OCI-M1 (cell line): ENCODE measurements at regions not wholly inside any gene's neighbourhood (a gene's known extent, or its start where the extent isn't known, plus 50 kb on each side); places are given as distances from the start of the nearest gene placed in this dataset.
A peak's percentile ranks its signal among the peaks of the same experiment; 100 is the strongest.
"Not testable (repeated sequence)": the region's sequence is repeated elsewhere in the genome, so short reads cannot be mapped to it uniquely, and the experiment has no call there.

Experiments used
- DNase-seq: peaks from one replicate; lab custom pipeline; 2025; lab: John Stamatoyannopoulos, UW

DNA sequence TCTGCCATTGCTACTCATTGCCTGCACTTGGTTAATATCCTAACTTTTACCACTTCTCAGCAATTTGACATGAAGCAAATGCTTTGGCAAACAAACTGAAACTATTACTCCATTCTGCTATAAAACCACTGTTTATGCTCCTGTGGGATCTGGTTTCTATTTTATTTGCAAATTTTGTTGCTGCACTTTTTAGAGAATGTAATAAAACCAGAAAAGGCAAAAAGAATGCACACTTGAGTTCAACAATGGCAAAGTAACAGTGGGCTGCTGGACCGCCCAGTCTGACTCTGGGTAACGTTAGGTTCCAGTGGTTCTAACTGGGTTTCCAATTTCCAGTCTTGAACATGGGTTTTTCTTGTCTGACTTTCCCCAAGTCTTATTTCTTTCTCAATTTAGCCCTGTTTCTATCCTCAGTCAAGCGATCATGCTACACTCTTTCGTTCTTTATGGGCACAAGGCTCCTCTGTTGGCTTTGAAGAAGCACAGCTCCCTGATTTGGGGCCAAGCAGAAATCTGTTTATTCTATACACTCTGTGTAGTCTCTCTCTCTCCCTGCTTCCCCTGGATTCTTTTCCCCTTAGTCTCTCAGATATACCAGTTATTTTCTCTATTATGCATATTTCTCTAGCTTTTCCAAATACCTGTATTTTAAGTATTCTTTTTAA is 129.2 kb upstream of the FAM3C start:
- no peak for DNase-seq

DNA sequence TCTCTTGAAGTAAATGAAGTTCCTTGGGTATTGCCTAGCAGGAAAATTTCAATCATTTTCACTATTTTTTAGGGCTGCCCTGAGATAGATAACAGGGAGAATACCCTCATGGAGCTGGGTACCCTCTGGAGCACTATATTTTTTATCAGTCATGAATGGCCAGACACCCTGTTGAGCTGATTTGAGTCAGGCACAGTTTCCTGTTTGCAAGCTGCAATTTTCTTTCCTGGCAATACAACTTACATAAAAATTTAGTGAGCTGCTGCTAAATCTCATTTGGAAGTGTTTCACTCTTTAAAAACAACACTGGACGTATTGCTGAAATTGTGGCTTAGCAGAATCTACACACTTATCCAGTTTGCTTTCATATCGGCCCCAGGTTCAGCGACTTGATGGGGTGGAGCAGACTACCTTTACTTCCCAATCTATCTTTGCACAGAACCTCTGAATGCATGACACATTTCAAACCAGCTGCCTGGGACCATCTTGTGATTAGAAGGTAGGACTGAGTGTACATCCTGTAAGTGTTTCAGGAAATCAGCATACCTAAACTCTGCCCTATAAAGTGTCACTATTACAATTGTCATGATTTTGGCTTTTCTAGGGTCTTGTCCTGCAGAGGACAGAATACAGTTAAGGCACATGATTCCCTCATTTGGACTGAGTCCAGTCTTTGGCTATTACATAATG is 125.7 kb upstream of the FAM3C start:
- DNase-seq = no peak

DNA sequence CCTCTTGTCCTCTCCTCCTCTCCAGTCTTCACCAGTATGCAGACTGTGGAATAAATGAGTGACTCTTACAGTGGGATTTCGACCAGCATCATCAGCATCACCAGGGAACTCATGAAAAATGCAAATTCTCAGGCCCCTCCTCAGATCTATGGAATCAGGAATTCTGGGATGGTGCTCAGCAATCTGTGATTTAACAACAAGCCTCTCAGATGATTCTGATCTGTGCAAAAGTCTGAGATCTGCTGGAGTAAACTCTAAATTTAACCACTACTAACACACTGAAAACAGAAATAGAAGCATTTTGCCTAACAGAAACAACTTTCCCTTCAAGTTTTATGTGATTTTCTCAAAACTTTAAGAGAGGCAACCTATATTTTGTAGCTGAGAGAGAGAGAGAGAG is 124.8 kb upstream of the FAM3C start:
- no peak for DNase-seq

DNA sequence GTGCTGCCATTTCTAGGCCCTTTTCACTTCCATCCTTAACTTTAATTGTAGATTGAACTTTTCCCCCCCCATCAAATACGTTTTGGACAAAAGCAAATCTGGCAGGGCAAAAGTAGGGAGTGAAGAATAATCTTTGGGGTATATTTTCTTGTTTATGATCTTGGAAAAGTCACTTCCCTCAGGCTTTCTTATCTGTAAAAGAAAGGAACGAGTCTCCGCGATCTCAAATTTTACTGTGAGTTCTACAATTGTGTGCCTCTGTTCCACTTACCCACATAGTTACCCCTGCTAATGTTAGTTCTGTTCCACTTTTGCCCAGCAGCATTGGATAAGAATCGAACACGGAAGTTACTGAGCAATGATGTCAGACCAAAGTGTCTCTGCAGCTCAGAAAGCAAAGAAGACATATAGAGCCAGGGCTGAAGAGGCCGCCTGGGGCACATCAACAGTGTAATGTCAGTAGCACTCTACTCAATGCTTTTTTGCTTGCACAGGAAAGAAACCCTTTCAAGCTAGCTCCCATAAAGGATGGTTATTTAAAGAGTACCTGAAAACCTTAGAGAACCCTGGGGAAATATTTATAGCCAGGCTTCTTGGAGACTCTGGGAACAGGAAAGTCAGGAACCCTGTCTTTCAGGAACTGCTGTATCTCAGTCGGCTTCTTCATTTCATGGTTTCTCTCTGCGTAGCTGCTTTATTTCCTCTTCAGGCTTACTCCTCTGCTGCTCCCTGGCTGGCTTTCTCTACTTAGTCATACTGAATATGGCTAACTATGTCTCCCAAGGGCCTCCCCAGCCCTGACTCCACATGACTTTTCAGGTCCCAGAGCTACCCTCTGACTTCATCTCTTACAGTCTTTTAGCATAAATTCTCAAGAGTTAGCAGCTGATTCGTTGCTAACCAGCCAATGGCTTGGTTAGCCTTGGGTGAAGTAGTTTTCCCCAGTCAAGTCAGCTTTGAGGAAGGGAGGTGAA is 123.7 kb upstream of the FAM3C start:
- DNase-seq = no peak

DNA sequence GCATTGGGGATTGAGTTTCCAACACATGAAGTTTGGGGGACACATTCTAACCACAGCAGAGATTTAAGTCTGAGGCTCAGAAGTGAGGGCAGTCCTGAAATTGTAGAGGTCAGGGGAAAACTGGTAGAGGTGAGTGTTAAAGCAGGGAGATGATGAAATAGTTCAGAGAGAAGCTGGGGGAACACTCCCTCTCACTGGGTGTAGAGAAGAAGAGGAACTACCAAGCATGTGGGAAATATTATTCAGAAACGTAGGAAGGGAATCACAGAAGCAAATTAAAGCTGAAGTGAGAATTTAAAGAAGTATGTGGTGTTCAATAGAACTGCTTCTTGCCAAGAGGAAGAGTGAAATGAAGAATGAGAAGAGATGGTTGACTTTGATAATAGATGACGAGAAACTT is 121.5 kb upstream of the FAM3C start:
- DNase-seq = peak; percentile 43

DNA sequence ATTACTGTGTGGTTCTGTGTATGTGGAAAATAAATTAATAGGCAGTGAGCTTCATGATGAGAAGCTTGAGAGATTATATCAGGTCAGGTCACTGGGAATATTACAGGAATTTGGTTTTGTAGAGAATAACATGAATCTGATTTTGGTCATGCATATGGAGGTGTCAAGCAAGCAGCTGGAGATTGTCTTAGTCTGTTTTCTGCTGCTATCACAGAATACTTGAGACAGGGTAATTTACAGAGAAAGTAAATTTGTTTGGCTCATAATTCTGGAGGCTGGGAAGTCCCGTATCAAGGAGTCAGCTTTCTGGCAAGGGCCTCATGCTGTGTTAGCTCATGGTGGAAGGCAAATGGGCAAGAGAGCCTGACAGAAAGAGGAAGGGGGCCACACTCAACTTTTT is 120.7 kb upstream of the FAM3C start:
- DNase-seq = no peak

DNA sequence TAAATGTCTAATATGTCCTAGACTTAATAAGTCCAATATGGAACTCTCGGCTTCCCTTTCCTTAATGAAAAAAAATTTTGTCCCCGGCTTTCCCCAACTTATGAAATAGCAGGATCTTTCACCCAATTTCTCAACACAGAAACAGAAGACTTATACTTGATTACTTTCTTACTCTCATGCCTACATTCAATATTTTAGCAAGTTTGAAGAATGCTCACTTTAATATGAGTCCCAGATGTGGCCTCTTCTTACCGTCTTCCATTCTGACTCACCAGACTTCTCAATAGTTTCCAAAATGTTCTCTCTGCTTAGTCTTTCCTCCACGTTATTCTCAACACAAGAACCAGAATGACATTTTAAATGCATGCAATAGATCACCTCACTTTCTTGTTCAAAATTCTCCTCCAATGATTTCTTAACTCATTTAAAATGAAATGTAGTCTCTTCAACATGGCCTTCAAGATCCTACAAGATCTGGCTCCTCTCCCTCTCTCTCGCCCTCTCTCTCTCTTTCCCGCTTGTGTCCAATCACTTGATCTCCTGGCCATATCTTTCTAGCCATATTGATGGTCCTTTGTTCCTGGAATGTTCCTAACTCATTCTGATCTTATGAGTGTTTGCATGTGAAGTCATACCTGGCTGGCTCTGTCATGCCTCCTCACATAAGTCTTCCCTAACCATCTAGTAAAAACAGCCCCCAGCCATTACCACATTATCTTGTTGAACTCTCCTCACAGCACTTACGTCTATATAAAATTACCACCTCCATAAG is 119.7 kb upstream of the FAM3C start:
- DNase-seq = no peak

DNA sequence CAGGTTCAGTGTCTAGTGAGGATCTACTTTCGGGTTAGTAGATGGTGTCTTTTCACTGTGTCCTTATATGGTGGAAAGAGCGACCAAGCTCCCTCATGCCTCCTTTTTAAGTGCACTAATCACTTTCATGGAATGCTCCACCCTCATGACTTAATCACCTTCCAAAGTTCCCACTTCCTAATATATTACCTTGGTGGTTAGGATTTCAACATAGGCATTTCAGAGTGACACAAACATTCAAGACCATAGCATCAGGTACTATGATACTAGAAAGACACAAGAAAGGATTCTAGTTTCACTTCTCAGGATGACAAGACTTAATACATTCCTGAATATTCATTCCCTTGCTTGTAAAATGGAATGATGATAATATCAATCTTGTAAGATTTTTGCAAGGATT is 119.1 kb upstream of the FAM3C start:
- no peak for DNase-seq

DNA sequence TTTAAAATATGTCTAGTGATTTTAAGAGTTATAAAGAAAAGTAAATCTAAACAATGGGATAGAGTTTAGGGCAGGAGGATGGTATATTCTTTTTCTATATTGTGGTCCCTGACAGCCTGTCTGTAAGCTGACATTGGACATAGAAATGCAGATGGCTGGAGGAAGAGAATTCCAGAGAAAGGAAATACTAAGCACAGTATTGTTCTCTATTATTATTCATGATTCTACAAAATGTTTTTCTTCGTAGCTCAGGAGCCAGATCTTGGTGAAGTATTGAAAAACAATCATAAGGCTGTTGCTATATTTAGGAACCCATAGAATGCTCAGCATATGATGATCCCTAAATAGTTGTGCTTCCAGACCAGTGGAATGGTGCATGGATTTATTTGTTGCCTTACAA is 117.0 kb upstream of the FAM3C start:
- DNase-seq = no peak

DNA sequence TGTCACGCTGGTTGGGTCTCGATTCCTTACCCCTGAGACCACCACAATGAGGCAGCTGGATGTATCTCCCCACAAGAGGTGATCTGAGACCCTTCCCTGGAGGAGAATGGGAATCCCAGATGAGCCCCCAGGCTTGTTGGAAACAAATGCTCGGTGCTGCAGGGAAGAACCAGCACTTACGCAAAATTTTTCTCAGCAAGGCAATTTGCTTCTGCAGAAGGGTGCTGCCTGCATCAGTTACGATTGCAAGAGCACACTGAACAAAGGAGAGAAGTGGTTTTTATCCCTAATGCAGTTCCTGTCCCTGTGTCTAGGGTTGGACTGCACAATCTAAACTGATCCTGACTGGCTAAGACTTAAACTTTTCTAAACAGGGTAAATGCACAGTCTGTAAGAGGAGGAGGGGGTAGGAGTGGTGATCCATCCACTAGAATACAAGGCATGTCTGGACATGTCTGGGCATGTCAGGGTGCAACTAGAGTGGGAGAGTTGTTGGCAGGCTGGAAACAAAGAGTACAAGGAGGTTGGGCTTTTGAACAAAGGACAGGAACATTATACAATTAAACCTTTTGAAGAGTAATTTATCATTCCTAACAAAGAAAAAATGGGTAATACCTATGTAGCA is 114.9 kb upstream of the FAM3C start:
- DNase-seq = no peak

DNA sequence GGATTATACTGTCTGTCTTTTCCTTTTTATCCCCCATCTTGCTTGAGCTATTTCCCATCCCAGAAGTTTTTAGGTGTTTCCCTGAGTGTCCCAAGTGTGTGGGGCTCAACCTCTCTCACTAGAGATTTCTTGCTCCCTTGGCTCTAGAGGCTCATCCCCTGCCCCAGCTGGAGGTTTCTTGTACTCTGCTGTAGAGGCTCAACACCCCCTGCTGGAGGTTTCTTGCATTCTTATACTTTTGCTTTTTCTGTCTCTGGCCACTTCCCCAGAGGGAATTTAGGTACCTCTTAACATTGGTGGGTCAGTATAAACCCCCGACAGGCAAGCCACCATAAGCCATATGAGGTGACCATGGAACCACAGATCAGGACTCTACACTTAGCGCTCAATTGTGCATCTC is 114.2 kb upstream of the FAM3C start:
- DNase-seq = peak; percentile 9

DNA sequence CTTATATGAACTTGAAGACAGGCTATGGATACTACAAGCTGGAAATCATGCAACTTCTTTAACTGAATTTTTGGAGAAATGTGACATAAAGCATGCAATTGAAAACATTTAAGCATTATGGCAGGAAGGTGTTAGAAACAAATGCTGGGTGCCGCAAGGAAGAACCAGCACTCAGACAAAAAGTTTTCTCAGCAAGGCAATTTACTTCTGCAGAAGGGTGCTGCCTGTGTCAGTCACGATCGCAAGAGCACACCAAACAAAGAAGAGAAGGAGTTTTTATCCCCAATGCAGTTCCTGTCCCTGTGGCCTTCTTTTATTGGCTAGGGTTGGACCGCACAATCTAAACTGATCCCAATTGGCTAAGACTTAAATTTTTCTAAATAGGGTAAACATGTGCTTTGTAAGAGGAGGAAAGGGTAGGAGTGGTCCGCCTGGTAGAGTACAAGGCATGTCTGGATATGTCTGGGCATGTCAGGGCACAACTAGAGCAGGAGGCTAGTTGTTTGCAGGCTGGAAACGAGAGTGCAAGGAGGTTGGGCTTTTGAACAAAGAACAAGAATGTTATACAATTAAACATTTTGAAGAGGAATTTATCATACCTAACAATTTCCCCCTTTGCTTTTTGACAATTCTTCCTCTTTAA is 109.6 kb upstream of the FAM3C start:
- DNase-seq = no peak

DNA sequence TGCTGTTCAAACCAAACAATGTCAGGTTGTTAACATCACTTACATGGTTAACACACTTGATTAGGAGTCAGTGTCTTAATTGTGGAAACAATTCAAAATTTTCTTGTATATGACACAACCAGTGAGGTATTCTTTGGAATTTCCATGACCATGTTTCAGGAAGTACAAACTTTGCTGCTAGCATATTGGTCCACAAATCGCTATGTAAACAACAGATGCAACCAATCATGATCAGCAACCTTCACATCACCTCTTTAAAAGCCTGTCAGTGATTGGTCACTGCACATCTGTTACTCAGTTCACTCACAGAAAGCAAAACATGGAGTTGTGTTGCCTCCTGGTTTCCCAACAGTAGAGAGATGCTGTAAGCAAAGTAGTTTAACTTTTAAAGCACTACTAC is 108.9 kb upstream of the FAM3C start:
- no peak for DNase-seq

DNA sequence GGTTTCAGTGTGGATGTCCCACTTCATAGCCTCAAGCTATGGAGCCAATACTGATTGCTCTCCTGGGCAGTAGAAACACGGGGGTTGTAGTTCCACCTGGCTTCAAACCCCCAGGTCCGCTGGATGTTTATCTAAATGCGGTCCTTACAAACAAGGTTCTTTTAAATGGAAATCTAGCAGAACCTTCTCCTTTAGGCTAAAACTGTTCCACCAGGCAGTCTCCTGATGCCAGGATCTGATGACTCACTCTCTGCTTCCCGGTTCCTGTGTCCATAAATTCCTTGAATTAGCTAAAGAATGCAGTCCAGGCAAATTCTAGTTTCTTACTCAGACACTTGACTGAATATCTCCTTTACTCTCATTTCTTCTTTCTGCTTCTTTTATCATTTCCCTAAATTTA is 108.4 kb upstream of the FAM3C start:
- DNase-seq = no peak

DNA sequence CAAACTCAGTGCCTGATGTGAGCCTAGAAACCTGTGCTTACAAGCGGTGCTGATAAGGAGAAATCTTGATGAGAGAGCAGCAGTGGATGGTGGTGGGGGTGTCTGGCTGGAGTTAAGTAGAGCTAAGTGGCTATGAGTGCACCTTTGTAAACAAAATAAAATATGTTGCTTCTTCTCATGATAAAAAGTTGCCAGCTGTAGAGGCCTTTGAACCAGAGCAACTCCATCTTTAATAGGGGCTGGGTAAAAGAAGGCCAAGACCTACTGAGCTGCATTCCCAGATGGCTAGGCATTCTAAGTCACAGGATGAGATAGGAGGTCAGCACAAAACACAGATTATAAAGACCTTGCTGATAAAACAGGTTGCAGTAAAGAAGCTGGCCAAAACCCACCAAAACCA is 107.6 kb upstream of the FAM3C start:
- DNase-seq = no peak

DNA sequence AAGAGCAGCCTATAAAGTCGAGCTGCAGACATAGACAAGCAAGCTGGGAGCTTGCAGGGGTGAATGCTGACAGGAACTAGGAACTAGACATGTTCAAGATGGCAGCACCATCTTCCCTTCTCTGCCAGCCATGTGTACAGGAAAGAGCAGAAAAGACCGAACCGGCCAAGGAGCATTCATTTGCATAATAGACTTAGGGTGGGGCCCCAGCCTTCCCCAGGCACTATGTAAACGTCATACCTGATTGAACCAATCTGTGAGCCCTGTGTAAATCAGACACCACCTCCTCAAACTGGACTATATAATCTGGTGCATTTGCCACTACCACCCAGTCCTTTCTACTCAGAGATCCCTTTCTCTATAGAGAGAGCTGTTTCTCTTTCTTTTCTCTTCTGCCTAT is 106.9 kb upstream of the FAM3C start:
- no peak for DNase-seq

DNA sequence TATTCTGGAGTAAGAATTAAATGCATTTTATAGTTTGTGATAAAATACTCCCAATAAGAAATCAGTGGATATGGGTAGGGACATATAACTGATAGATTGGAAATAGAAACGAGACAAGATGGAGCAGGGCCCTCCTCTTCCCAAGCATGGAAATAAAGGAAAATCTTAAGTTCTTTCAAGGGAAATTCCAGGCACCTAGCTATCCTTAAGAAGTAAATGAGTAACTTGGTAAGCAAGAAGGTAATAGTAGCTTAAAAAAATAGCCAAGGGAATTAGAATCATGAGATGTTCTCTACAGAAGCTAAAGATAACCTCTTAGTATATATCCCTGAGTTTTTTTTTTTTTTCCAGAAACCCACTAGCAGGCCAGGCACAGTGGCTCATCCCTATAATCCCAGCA is 105.5 kb upstream of the FAM3C start:
- DNase-seq = no peak

DNA sequence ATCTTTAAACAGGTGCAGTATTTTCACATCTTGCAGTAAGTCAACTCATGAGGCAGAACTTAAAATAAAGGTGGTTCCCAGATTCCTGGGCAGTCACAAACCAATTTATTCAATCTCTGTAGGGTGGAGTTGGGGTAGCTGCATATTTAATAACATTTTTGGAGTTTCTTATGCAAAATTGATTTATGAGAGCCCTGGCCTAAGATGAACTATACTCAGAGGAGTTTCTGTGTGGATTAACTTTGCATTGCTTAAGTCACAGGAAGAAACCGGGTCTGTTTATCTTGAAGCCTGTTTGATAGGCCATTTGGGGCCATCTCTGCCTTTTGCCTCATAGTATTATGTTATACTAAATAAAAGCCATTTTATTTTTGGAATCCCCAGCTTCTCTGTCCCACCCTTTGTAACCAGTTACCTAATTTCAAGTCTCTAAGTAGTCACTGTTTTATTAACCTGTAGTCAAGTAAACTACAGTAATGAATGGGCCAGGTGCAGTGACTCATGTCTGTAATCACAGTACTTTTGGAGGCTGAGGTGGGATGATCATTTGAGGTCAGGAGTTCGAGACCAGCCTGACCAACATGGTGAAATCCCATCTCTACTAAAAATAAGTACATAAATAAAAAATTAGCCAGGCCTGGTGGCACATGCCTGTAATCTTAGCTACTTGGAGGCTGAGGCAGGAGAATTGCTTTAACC is 104.4 kb upstream of the FAM3C start:
- DNase-seq = no peak

DNA sequence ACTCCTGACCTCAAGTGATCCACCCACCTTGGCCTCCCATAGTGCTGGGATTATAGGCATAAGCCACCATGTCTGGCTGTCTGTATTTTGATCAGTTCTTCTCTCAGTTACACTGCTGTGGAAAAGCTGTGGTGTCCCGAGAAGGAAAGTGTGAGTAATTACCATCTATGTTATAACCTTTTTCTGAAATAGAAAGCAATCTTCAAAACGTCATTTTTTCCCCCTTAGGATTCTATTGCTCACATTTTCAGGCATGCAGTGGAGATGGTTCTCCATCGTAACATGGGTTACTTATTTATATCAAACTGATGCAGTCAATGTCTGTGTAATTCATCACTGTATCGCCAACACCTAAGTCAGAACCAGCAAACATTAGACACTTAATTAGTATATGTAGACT is 103.5 kb upstream of the FAM3C start:
- DNase-seq = no peak

DNA sequence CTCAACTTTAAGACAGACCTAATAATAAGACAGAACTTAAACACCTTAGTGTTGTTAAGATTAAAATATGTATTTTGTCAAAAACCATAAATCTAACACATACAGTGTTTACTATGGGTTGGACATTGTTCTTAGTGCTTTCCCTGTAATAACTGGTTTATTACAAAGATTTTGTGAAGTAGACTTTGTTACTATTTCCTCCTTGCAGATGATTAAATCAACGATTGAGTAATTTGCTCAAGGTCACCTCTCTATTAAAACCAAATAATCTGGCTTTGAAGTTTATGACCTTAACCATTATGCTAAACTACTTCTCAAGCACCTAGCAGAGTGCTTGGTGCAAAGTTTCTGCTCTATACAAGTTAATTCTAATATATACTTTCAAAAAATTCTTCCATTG is 102.7 kb upstream of the FAM3C start:
- DNase-seq = no peak

DNA sequence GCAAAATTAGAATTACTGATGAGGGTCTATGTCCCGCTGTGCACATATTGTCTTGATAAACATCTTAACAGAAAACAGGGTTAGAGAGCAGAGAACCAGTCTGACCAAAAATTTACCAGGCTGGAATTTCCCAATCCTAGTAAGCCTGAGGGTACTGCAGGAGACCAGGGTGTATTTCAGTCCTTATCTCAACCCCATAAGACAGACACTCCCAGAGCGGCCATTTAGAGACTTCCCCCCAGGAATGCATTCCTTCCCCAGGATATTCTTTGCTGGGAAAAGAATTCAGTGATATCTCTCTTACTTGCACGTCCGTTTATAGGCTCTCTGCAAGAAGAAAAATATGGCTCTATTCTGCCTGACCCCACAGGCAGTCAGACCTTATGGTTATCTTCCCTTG is 101.4 kb upstream of the FAM3C start:
- not testable (repeated sequence) for DNase-seq
